ENCODE measurements at regions not wholly inside any gene's neighbourhood (a gene's known extent, or its start where the extent isn't known, plus 50 kb on each side); places are given as distances from the start of the nearest gene placed in this dataset.

DNA sequence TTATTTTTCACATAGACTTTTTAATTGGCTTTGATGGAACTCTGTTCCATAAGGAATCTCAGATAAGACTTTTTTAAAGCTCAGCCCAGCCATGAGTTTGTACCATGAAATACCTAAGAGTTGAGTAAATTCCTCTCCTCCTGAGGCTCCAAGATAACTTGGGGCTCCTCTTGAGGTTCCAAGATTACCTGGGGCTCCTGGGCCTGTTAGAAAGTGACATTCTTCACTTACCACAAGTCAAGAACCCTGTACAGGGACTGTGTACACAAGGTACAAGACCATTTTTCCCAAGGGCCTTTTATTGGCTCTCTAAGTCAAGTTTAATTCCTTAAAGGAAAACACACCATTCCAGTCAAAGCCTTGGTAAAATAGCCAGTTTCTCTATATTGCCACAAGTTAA is 111.3 kb upstream of the PRR20G start:
- no peak for DNase-seq (ENCODE audit: low spot score)

DNA sequence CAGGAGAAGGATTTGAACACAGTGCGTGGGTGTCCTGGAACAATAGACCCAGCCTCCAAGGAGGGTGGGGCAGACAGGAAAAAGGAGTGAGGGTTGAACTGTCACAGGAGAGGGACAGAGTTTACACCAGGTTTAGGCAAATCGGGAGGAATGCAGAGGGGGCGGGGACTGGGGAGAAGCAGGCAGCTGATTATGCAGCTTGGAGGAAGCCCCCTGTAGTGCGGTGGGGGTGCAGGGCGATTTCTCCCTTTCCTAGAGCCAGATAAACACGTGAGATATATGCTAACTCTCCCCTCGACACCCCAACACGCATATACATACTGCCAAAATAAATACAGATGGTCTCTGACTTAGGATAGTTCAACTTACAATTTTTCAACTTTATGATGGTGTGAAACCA is 108.6 kb upstream of the PRR20G start:
- DNase-seq (ENCODE audit: low spot score): no peak

DNA sequence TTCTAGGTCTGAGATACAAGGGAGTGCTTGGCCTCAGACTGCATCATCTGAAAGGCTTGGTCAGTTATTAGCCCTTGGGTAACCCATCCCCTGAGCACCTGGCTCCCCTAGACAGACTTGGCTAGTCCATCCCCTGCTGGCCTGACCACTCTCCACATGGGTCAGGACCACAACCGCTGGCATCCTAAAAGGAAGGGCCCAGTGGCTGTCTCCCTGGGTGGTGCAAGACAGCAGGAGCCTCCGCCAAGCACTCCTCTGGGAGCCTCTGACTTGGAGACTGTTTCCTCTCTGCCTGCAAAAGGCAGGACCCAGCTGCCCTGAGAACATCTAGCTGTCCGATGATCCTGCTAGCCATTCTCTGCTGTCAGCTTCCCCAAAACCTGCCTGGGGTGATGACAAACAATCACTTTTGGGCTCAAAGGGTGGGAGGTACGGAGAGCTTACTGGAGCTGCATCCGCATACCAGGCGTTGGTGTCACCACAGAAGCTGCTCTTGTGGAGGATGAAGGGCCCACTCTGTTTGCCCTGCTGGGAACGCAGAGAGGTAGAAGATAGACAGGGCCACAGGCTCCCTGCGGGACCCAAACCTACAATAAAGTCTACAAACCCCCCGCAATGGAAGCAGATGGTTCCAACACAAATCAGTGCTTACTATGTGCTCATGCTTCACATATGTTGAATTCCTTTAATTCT is 108.0 kb upstream of the PRR20G start:
- no peak for DNase-seq (ENCODE audit: low spot score)

DNA sequence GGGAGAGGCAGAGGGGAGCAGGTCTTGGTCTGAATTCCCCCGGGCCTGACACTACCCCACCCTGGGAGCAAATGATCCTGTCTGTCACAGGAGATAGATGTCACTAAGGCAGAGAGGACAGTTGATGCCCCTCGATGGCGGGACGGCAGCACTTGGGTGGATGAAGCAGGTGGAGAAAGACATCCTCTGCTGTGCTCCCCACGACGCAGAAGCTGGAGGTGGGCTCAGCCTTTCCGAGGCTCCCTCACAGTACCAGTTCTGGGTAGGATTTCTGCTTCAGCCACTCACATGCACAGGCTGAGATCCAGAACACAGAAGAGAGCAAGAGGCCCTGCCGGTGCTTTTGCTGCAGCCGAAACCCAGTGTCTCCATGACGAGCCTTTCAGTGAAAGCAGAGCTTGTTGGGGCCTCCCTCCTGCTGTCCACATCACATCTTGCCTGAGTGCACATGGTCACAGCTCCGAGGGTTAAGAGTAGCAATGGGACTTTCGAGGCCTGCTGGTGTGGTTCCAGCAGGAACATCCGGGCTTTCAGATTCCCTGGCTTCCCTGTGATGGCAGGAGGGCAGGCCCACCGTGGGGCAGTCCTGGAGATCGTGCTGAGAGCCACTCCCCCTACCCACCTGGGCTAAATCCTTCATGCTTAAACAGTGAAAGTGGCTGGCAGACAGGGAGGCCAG is 107.3 kb upstream of the PRR20G start:
- no peak for DNase-seq (ENCODE audit: low spot score)

DNA sequence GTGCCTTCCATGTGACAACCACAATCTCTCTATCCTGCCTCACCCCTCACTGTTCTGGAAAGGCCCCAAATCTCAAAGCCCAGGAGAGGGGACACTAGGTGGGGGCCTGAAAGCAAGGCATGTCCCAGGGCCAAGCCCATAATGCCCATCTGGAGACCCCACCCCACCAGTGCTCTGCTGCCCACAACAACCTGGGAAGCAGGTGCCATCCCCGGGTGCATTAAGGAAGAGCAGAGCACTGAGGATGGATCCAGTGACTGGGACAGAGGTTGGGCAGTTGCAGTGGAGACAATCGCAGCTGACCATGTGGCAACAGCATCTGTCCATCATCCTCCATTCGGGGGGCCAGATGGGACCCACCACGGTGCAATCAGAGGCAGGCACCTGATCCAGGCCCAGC is 106.2 kb upstream of the PRR20G start:
- no peak for DNase-seq (ENCODE audit: low spot score)

DNA sequence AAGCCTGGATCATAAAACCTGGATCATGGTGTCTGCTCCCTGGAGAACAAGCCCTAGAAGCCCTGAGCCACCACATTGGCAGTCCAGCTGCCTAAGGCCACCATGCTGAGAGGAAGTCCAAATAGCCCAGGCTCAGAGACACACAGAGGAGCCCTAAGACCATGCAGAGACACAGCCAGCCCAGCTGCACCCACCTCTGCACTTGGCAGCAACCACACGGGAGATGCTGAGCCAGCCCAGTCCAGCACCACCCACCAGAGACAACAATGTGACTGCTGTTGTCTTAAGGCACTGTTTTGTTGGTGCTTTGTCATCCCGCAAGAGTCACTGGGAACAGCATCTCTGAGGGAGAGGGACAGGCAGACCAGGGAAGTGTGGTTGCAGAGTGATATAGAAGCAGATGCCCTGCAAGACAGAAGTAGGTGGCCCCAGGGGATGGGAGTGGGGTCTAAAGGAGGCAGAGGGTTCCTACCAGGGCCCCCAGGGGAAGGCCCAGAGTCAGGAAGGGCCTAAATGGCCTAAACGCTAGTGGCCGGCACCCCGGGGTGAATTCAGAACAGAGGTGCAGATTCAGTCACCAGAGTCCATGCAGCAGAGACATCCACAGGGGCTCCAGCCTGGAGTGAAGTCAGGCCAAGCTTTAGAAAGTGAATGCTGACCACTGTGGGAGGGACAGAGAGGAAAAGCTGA is 105.4 kb upstream of the PRR20G start:
- DNase-seq (ENCODE audit: low spot score): no peak

DNA sequence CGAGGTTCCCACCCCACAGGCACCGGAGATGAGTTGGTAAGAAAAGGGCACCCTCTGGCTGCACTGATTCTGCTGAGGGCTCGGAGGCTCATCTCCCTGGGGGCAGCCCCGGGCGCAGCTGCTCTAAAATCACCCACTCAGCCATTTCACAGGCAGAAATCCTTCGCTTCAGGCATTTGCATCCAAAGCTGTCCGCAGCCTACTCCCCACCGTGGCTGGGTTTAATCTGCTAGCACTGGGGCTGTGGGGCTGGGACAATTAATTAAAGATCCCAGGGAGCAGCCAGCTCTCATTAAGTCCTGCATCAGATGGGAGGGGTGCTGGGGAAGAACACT is 104.3 kb upstream of the PRR20G start:
- no peak for DNase-seq (ENCODE audit: low spot score)

DNA sequence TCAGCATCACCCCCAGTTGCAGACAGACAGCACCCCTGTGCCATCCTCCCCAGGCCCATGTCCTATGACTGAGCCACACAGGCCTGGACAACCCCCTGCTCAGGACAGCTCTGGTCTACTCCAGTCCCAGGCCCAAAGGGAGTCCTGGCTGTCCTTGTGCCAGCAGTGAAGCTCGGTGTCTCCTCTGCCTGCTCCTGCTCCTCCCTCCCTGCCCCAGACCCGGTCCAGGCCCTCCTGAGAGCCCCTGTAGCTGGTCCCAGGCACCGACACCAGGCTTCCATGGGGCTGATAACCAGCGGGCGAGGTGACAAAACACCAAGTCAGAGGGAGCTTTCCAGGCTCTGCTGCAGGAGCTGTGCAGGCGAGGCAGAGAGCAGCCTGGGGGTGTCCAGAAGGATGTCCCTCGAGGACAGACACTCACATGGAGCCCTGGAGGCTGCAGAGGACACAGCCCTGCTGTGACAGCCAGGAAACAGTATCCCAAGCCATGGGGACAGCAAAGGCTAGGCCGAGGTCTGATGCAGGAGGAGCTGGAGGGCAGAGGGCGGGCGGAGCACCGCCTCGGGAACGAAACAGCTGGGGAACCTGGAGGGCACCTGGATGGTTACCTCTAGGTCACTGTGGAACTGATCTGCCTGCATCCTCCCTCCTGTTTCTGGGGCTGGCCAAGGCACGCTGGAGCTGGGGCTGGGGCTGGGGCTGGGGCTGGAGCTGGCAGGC is 103.8 kb upstream of the PRR20G start:
- DNase-seq (ENCODE audit: low spot score): no peak

DNA sequence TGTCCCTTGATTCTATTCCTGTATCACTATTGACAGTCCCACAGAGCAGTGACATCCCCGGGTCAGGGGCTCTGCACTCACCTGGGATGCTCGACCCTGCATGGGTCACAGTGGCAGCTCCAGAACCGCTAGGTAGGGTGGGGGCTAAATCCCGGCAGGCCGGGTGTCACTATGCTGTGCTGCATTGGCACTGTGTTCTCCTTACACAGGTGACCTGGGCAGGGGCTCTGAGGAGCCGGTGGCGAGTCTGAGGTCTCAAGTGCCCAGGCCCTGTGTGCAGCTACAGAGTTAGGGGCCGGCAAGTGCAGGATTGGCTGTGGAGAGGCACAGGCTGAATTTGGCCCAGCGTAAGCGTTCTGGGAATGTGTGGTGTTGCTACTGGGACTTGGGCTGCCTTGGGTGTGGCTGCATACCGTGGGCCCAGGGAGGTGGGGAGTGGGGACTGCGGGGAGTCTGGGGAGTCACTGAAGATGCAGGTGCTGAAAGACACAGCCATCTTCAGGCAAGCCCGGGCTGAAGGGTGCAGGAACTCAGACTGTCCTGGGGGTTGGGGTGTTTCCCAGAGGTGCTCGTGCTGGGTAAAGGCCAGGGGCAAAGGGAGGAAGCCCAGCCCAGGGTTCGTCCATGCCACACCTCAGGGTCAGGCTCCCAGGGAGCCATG is 102.6 kb upstream of the PRR20G start:
- DNase-seq (ENCODE audit: low spot score): no peak

DNA sequence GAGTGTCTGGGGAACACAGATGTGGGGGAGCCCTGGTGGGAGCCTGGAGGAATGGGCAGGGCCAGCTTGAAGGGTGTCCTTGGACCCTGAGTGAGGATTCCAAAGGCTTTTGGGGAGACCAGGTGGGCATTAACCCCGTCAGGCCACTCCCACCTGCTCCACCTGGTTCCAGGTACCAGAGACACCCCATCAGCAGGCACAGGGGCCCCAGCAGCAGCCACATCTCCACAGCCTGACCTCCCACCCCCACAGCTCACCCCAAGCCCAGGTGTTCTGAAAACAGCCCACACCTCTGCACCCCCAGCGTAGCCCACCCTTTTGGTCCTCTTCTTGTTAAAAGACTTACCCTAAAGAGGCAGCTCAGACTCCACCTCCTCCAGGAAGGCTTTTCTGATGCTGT is 102.1 kb upstream of the PRR20G start:
- no peak for DNase-seq (ENCODE audit: low spot score)

DNA sequence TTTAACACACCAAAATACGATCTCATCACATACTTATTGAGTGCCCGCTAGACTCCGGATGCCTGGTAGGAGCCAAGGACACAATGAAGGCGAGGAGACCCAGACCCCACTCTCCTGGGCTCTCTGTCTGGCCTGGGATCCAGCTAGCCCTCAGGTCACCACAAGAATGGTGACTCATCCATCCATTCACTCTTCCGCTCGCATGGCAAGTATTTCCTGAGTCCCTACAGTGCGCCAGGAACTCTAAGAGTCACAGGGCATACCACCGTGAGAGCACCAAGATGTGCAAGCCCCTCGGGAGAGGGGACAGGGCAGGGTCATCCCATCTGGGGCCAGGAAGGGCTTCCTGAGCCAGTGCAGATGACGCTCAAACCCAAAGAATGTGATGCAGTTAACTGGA is 101.6 kb upstream of the PRR20G start:
- no peak for DNase-seq (ENCODE audit: low spot score)

DNA sequence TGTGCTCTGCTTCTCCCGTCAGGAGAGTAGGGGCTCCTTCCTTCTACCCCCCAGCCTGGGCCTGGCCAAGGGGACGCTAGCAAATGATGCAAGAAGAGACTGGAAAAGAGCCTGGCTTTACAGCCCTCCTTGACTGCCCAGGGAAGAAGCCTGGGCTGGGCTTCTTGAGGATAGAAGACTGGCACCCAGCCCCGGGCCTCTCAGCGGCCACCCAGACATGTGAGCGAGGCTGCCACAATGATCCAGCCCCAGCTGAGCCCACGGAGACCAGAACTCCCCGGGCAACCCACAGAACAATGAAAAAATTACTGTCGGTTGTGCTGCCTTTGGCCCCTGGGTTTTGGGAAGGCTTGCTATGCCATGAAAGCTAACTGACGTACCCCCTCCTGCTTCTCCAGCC is 100.6 kb upstream of the PRR20G start:
- DNase-seq (ENCODE audit: low spot score): no peak

DNA sequence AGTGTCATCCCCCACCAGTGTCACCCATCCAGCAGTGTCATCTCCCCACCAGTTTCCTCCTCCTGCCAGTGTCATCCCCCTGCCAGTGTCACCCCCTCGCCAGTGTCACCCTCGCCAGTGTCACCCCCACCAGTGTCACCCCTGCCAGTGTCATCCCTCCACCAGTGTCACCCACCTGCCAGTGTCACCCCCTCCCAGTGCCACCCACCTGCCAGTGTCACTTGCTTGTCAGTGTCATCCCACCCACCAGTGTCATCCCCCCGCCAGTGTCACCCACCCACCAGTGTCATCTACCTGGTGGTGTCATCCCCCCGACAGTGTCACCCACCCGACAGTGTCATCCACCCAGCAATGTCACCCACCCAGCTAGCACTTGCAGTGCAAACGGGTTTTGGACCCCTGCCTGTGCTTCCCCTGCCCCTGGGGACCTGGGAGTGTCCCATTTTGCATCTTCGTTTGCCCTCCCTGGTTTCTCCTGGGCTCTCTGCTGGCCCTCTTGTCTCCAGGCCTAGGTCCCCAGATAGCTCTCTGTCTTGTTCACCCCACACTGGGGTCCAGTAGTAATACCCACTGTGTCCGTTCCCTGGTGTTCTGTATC is 99.8 kb upstream of the PRR20G start:
- no peak for DNase-seq (ENCODE audit: low spot score)

DNA sequence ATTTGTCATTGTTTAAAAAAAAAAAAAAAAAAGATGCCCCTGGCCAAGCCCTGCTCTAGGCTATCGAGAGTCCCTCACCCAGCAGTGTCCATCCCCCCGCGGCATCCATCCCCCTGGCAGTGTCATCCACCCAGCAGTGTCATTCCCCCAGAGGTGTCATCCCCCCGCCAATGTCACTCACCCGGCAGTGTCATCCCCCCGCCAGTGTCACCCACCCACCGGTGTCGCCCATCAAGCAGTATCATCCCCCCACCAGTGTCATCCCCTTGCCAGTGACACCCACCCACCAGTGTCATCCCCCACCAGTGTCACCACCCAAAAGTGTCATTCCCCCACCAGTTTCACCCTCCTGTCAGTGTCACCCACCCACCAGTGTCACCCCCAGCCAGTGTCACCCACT is 99.3 kb upstream of the PRR20G start:
- no peak for DNase-seq (ENCODE audit: low spot score)

DNA sequence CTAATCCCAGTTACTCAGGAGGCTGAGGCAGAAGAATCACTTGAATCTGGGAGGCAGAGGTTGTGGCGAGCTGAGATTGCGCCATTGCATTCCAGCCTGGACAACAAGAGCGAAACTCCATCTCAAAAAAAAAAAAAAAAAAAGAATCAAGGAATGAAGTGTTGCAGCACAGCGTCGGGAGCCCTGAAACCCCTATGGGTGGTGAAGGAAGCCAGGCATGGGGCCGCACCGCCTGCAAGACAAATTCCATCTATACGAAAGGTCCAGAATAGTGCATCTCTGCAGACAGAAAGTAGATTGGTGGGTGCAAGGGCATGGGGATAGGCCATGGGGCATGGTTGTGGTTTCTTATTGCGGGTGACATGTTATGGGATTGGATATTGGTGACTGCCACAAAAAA is 98.6 kb upstream of the PRR20G start:
- no peak for DNase-seq (ENCODE audit: low spot score)

DNA sequence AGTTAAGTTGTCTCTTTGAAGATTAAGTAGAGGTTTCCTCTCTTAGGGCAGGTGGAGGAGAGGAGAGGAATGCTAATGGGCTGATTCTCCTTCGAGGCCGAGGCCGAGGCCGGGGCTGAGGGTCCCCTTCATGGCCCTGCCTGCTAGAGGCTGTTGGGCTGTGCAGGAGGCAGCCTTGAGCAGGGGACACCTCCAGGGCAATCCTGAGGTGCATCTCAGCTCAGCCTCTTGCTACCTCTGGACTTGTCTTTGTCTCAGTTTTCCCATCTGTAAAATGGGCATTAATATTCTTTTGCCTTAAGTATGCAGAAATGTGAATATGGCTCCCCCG is 97.7 kb upstream of the PRR20G start:
- no peak for DNase-seq (ENCODE audit: low spot score)

DNA sequence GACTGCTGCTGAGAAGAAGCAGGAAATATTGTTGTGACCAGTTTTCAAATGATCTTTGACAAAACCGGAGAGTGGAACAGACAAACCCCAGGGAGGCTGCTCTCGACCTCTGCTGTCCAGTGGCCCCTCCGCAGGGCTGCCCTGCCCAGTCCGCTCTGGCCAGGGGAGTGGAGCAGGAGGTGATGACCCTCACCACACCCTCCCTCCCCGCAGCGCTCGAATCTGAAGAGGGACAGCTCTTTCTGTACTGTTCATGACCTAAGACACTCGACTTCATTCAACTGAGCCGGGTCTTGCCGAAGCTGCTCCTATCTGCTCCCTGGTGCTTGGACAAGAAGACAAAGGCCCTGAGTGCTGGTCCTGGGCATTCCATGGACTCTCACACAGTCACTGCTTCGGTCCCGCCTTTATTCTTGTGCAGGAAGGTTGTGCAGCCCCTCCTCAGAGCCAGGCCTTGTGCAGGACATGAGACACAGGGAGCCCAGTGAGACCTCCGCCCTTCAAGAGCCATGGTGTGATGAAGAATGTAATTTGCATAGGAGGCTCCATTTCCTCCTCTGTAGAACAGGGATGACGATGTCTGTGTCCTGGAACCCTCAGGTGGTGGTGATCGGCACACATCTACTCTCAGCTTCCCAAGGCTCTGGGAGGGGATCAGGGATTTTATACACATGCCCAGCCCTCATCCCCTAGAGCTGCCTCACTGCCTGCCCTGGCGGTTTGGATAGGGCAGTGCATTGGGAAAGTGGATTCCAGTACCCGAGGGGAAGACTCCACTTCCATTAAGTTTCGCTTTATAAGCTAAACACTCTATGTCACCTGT is 97.1 kb upstream of the PRR20G start:
- DNase-seq (ENCODE audit: low spot score): no peak

DNA sequence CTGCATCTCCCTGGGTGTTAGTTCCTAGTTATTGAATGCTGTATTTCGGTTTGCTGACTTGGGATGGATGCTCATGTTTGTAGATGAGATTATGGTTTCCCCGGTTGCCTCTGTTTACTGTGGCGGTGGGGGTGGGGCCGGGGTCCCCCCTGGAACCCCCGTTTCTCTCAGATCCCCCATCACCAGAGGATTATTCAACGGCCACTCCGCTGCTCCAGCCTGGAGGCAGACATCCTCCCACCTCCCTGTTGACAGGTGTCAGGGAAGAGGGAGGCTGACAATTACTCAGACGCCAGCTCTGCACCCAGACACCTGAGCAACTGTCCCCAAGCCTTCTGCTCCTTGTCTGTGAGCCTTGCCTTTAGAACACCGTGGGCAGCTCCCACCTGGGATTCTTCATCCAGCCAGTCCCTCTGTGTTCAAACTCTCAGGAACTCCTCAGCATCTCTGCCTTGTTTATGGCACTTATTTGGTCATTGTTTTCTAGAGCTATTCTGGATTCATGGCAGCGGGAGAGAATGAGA is 95.9 kb upstream of the PRR20G start:
- no peak for DNase-seq (ENCODE audit: low spot score)

DNA sequence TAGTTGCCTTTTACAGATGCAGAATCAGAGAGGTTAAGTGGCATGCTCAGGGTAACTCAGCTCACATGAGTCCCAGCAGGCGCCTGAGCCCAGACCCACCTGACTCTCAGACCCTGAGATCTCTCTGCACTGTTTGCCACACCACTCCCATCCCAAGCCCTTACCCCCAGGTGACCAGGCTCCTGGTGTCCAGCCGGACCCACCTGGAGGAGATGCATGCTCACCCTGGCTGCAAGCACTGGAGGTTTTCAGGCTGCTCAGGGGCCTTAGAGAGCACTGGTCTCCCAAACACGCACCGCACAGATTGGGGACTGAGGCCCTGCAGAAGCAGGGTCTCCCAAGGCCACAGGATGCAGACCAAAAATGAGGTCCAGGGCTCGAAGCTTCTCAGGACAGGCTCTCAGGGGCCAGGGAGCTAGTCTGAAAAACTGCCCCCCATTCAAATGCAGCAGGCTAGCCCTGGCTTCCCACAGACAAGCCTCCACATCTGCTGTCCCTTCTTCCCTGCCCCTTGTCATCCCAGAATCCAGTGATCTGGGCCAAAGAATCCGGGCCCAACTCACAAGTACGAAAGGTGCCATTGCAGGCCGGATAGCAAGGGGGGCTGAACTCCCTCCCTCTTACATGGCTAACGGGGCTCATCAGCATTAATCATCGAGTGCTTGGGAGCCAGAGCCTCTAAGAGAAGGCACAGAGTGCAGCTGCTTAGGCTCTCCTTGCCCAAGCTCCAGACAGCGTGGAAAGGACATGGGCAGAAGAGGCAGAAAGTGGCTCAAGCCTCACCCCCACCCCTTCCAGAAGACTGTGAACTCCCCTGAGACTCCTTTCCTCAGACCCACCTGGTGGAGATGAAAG is 90.2 kb upstream of the PRR20G start:
- DNase-seq (ENCODE audit: low spot score): no peak

Measured in activated CD4-positive, alpha-beta T cell treated with anti-CD3 and anti-CD28 coated beads, Interleukin-2, Interleukin-4, amounts not matched to agents 100 ng/mL and 50 ng/mL, durations not matched to agents 16 hours and 8 hours (primary cell).